ENCODE measurements at regions not wholly inside any gene's neighbourhood (a gene's known extent, or its start where the extent isn't known, plus 50 kb on each side); places are given as distances from the start of the nearest gene placed in this dataset.

- no peak for TF ChIP-seq ZBTB8A (IDR thresholded peaks at IDR 0.05; ENCODE audit: partially characterized antibody)
- no peak for TF ChIP-seq CHD2 (IDR thresholded peaks at IDR 0.05; ENCODE audit: low read depth, low read length)
- no peak for TF ChIP-seq EZH2 (IDR thresholded peaks at IDR 0.05; ENCODE audit: borderline replicate concordance, low read depth, low read length)
- TF ChIP-seq KAT8 (IDR thresholded peaks at IDR 0.05; ENCODE audit: low read depth) = no peak
- TF ChIP-seq IRF2 (CRISPR knock-in tag; IDR thresholded peaks at IDR 0.05) = no peak
- no peak for TF ChIP-seq ZNF699 (CRISPR knock-in tag; IDR thresholded peaks at IDR 0.05; ENCODE audit: insufficient replicate concordance)
- TF ChIP-seq REST (IDR thresholded peaks at IDR 0.05; ENCODE audit: borderline replicate concordance) = no peak
- TF ChIP-seq REST (CRISPR knock-in tag; IDR thresholded peaks at IDR 0.05; ENCODE audit: low read depth) = no peak
- TF ChIP-seq MXI1 (IDR thresholded peaks at IDR 0.05; ENCODE audit: low read depth, low read length) = no peak
- no peak for TF ChIP-seq ZNF3 (CRISPR knock-in tag; IDR thresholded peaks at IDR 0.05)
These were observed 239.0 kb downstream of the PMP22 start for GRCh38 chr17:15026088-15026487.
